Liver (tissue), 8 donors: ENCODE measurements at regions not wholly inside any gene's neighbourhood (a gene's known extent, or its start where the extent isn't known, plus 50 kb on each side); places are given as distances from the start of the nearest gene placed in this dataset.

Experiments
- DNase-seq: peaks from one replicate; pipeline ENCODE4 v3.0.0-alpha.2; 2017; ENCODE audit warnings: low spot score
- H3K27ac ChIP-seq, 2 donors: one replicate each; pipeline ENCODE4 v1.7.0; 2013; ENCODE audit warnings: inconsistent platforms in 2 of 2, low read length in 2 of 2, control low read depth in 1 of 2, low read depth in 1 of 2, mild to moderate bottlenecking in 1 of 2
- H3K27me3 ChIP-seq, 4 donors: one replicate each; pipeline versions ENCODE4 v1.6.1 to v1.7.0; 2013; ENCODE audit warnings: low read length in 3 of 4, inconsistent platforms in 1 of 4, mild to moderate bottlenecking in 1 of 4, moderate library complexity in 1 of 4; ENCODE audit not compliant: control insufficient read depth in 4 of 4, insufficient read depth in 4 of 4
- H3K36me3 ChIP-seq, 4 donors: one replicate each; pipeline versions ENCODE4 v1.6.1 to v1.7.0; 2013; ENCODE audit warnings: low read length in 3 of 4, mild to moderate bottlenecking in 3 of 4, low read depth in 1 of 4, moderate library complexity in 1 of 4; ENCODE audit not compliant: control insufficient read depth in 4 of 4, insufficient read depth in 3 of 4
- H3K4me1 ChIP-seq, 4 donors: one replicate each; pipeline versions ENCODE4 v1.6.1 to v1.7.0; 2013; ENCODE audit warnings: low read length in 3 of 4, mild to moderate bottlenecking in 3 of 4, moderate library complexity in 1 of 4; ENCODE audit not compliant: control insufficient read depth in 4 of 4, insufficient read depth in 4 of 4
- H3K4me3 ChIP-seq, 3 donors: one replicate each; pipeline versions ENCODE4 v1.6.1 to v1.7.0; 2013; ENCODE audit warnings: low read length in 3 of 3, control low read depth in 1 of 3, low read depth in 1 of 3, mild to moderate bottlenecking in 1 of 3
- H3K9ac ChIP-seq, 2 donors: one replicate each; pipeline ENCODE4 v1.7.0; 2013; ENCODE audit warnings: low read length in 2 of 2, mild to moderate bottlenecking in 2 of 2, moderate library complexity in 2 of 2, control low read depth in 1 of 2, low read depth in 1 of 2
- H3K9me3 ChIP-seq, 4 donors: one replicate each; pipeline versions ENCODE4 v1.6.1 to v1.7.0; 2013; ENCODE audit warnings: low read length in 3 of 4; ENCODE audit not compliant: control insufficient read depth in 4 of 4
- ATF3 ChIP-seq: IDR thresholded peaks from 2 replicates; pipeline ENCODE4 v1.6.1; 2016; ENCODE audit warnings: antibody characterized with exemption
- CTCF ChIP-seq: fragments of 150-350 bp; IDR thresholded peaks from 2 replicates; pipeline ENCODE4 v1.5.1; 2017; ENCODE audit warnings: improper control_type of control experiment, low read depth, low read length; ENCODE audit not compliant: missing input control
- EGR1 ChIP-seq, 2 donors: IDR thresholded peaks; 2 replicates each; pipeline ENCODE4 v1.6.1; 2016 to 2018; ENCODE audit warnings: antibody characterized with exemption in 2 of 2, low read depth in 2 of 2
- FOXA1 ChIP-seq: IDR thresholded peaks from 2 replicates; pipeline ENCODE4 v1.6.1; 2016; ENCODE audit warnings: antibody characterized with exemption
- FOXA2 ChIP-seq: IDR thresholded peaks from 2 replicates; pipeline ENCODE4 v1.6.1; 2016; ENCODE audit warnings: antibody characterized with exemption
- GABPA ChIP-seq, 2 donors: IDR thresholded peaks in 1 of 2; conservative IDR thresholded peaks in 1 of 2; 2 replicates each; pipeline ENCODE4 v1.6.1; 2016; ENCODE audit warnings: antibody characterized with exemption in 2 of 2, mild to moderate bottlenecking in 1 of 2, moderate library complexity in 1 of 2
- HNF4A ChIP-seq, 2 donors: conservative IDR thresholded peaks; 2 replicates each; pipeline ENCODE4 v1.6.1; 2016; ENCODE audit warnings: antibody characterized with exemption in 2 of 2, mild to moderate bottlenecking in 2 of 2
- HNF4G ChIP-seq: IDR thresholded peaks from 2 replicates; pipeline ENCODE4 v1.6.1; 2016; ENCODE audit warnings: antibody characterized with exemption
- JUND ChIP-seq, 2 donors: IDR thresholded peaks; 2 replicates each; pipeline ENCODE4 v1.6.1; 2016; ENCODE audit warnings: antibody characterized with exemption in 2 of 2
- MAX ChIP-seq: IDR thresholded peaks from 2 replicates; pipeline ENCODE4 v1.6.1; 2016; ENCODE audit warnings: antibody characterized with exemption
- NR2F2 ChIP-seq: IDR thresholded peaks from 2 replicates; pipeline ENCODE4 v1.6.1; 2016; ENCODE audit warnings: antibody characterized with exemption
- REST ChIP-seq: IDR thresholded peaks from 2 replicates; pipeline ENCODE4 v1.6.1; 2016; ENCODE audit warnings: antibody characterized with exemption, mild to moderate bottlenecking
- YY1 ChIP-seq: IDR thresholded peaks from 2 replicates; pipeline ENCODE4 v1.6.1; 2016; ENCODE audit warnings: antibody characterized with exemption, mild to moderate bottlenecking
- WGBS: extraction: QIAGEN DNeasy Blood & Tissue Kit; methylation state at CpG from one replicate; pipeline ENCODE4 v1.1.7; 2013; 5-methylcytosine and 5-hydroxymethylcytosine counted together
- donor health status: healthy.
- donor health status: healthy.
- donor health status: healthy.
- donor health status: healthy.
- donor health status: healthy.

- no peak overlapping the region for H3K27ac ChIP-seq
- no peak for TF ChIP-seq JUND (IDR thresholded peaks at IDR 0.05)
- no peak for TF ChIP-seq FOXA1
- no peak for TF ChIP-seq YY1
- no peak for TF ChIP-seq HNF4A (conservative IDR thresholded peaks at IDR 0.05)
- no peak for TF ChIP-seq NR2F2
- no peak for TF ChIP-seq GABPA (IDR thresholded peaks at IDR 0.05 in 1 of 2, conservative IDR thresholded peaks at IDR 0.05 in 1 of 2)
- TF ChIP-seq FOXA2, result no peak
- no peak for TF ChIP-seq HNF4G
- no peak overlapping the region for H3K4me3 ChIP-seq
- H3K9me3 ChIP-seq, result no peaks in the 10 kb centered on the region
- H3K36me3 ChIP-seq, result no peaks in the 10 kb centered on the region
- 90% methylated on average over 3 of the region's 3 CpGs for WGBS
- H3K9ac ChIP-seq, result no peak overlapping the region
- no peaks in the 10 kb centered on the region for H3K27me3 ChIP-seq
- H3K4me1 ChIP-seq, result no peaks in the 10 kb centered on the region
- no peak for DNase-seq
Observed at GRCh38 chr1:228683428-228683827, 51.9 kb upstream of the RHOU start.

- 68% methylated on average over 7 of the region's 7 CpGs for WGBS
- Histone ChIP-seq H3K9me3 (no peaks in the 10 kb centered on the region), H3K27ac (no peak overlapping the region), H3K36me3 (no peaks in the 10 kb centered on the region), H3K4me1 (no peaks in the 10 kb centered on the region), H3K9ac (no peak overlapping the region), H3K27me3 (no peaks in the 10 kb centered on the region), H3K4me3 (no peak overlapping the region)
- no peak for DNase-seq
- no peak for TF ChIP-seq JUND (IDR thresholded peaks at IDR 0.05)
- no peak for TF ChIP-seq MAX
- TF ChIP-seq CTCF, result no peak
- no peak for TF ChIP-seq FOXA1
- TF ChIP-seq EGR1 (IDR thresholded peaks at IDR 0.05; ENCODE audit: low read depth in 2 of 2), result no peak
- no peak for TF ChIP-seq ATF3
- no peak for TF ChIP-seq REST
Observed at GRCh38 chr1:228684607-228685006, 50.7 kb upstream of the RHOU start.
